ENCODE measurements at regions not wholly inside any gene's neighbourhood (a gene's known extent, or its start where the extent isn't known, plus 50 kb on each side); places are given as distances from the start of the nearest gene placed in this dataset.

DNA sequence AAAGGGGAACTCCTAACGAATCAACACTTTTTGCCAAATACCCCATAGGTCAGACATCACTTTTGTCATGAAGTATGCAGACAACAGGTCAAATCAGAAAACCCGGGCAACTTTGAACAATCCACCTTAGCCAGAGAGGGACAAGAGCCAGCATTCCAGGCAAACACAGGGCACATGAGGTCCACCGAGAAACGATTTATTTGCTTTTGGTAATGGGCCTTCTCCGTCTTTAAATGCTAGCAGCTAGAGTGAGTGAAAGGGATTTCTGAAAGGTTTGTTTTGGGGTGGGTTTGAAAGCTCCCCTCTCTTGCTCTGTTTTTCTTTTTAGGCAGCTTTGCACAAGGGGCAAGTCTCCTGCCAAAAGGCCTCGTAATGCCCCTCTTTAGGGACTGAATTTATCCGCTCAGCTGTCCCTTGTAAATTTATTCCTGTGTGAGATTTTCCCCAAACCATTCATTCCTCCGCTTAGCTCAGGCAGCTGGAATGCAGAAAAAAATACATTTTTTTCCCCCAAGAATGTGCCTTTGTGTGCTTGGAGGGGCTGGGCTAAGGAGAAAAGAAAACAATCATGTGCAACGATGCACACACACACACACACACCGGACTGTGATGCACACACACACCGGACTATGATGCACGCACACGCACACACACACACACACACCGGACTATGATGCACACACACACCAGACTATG, 196.9 kb downstream of the SNX19 start:
- no peak overlapping the region for H3K27ac Mint-ChIP-seq
- H3K9me3 Mint-ChIP-seq, result no peaks in the 10 kb centered on the region
- ATAC-seq (replicated peaks) (no peak), DNase-seq (no peak)
- H3K36me3 Mint-ChIP-seq (ENCODE audit: insufficient read depth), result peaks cover 3% of the 10 kb centered on the region
- no peak overlapping the region for H3K4me3 Mint-ChIP-seq
- H3K4me1 Mint-ChIP-seq (ENCODE audit: low read depth in 2 of 2), result no peaks in the 10 kb centered on the region
- peaks cover 19 to 55% of the 10 kb centered on the region in 2 donors for H3K27me3 Mint-ChIP-seq

DNA sequence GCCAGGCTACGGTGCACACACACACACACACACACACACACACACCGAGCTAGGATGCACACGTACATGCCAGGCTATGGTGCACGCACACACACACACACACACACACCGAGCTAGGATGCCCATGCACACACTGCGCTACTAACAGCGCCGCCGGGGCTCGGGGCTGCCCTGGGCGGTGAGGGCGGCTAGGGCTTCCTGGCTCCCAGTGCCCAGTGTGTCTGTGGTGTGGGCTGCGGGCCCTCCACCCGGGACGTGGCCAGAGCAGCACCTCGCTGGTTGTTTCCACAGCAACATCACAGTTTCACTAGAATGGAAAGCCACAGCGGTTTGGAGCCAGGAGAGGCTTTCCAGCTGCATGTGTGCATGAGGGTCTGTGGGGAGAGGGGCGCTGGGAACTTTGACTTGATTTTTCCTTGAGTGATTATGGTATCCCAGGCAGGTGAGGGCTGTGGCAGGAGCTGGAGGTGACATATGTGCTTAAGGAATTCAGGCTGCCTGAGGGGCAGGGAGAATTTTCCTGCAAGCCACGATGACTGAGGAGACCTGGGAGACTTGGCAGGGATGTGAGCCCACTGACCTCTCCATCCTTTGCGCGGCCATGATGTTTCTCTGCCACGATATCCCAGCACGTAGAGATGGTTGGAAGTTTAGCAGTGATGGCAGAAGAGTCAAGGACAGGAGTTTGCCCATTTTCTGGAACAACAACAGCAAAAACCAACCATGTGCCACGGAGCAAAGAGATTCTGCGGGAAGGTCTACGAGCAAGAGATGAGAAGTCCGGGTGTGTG, 195.9 kb downstream of the SNX19 start:
- H3K4me1 Mint-ChIP-seq (ENCODE audit: low read depth in 2 of 2), result no peaks in the 10 kb centered on the region
- H3K4me3 Mint-ChIP-seq, result no peak overlapping the region
- no peaks in the 10 kb centered on the region for H3K9me3 Mint-ChIP-seq

GRCh38 chr11:130721023-130721681, 195.1 kb downstream of the SNX19 start:
- H3K9me3 Mint-ChIP-seq, result no peaks in the 10 kb centered on the region
- H3K4me1 Mint-ChIP-seq (ENCODE audit: low read depth in 2 of 2), result no peaks in the 10 kb centered on the region
- no peak for ATAC-seq (replicated peaks)
- no peak for DNase-seq
- peaks cover 28 to 54% of the 10 kb centered on the region in 2 donors for H3K27me3 Mint-ChIP-seq
- peaks cover 3% of the 10 kb centered on the region for H3K36me3 Mint-ChIP-seq (ENCODE audit: insufficient read depth)
- no peak overlapping the region for H3K4me3 Mint-ChIP-seq
- H3K27ac Mint-ChIP-seq, result no peak overlapping the region

More for the DNA sequence above, 195.9 kb downstream of the SNX19 start:
- ATAC-seq (replicated peaks), result no peak
- Mint-ChIP-seq H3K27me3 (peaks cover 23 to 50% of the 10 kb centered on the region in 2 donors), H3K27ac (no peak overlapping the region), H3K36me3 (ENCODE audit: insufficient read depth) (peaks cover 3% of the 10 kb centered on the region)
- no peak for DNase-seq

DNA sequence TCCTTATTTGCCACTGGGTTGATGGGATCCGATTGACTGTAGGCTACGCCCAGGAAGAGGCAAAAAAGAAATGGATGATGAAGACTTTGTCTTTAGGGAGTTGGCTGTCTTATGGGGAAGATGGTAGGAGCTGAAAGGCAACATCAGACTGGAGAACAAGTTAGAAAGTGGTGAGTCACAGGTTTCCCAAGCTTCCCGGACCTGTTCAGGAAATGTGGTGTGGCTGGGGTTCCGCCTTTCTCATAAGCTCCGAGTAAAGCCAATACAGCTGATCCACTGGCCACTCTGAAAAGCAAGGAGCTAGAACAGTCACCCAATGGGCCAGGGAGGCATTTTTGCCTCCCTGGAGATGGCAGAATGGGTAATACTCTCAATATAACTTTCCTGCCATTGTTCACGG, 194.5 kb downstream of the SNX19 start:
- Mint-ChIP-seq H3K4me1 (ENCODE audit: low read depth in 2 of 2) (no peaks in the 10 kb centered on the region), H3K9me3 (no peaks in the 10 kb centered on the region), H3K4me3 (no peak overlapping the region), H3K27me3 (peaks cover 28 to 54% of the 10 kb centered on the region in 2 donors), H3K36me3 (ENCODE audit: insufficient read depth) (peaks cover 3% of the 10 kb centered on the region), H3K27ac (no peak overlapping the region)
- DNase-seq (no peak), ATAC-seq (replicated peaks) (no peak)

GRCh38 chr11:130722401-130722800, 193.9 kb downstream of the SNX19 start:
- no peak overlapping the region for H3K4me3 Mint-ChIP-seq
- H3K9me3 Mint-ChIP-seq, result no peaks in the 10 kb centered on the region

GRCh38 chr11:130725421-130726233, 190.7 kb downstream of the SNX19 start:
- peaks cover 27 to 64% of the 10 kb centered on the region in 2 donors for H3K27me3 Mint-ChIP-seq
- no peaks in the 10 kb centered on the region for H3K4me1 Mint-ChIP-seq (ENCODE audit: low read depth in 2 of 2)
- no peak for DNase-seq
- no peaks in the 10 kb centered on the region for H3K9me3 Mint-ChIP-seq
- H3K36me3 Mint-ChIP-seq (ENCODE audit: insufficient read depth), result peaks cover 3% of the 10 kb centered on the region
- no peak overlapping the region for H3K27ac Mint-ChIP-seq
- no peak for ATAC-seq (replicated peaks)
- no peak overlapping the region for H3K4me3 Mint-ChIP-seq

More at GRCh38 chr11:130722401-130722800, 193.9 kb downstream of the SNX19 start:
- Mint-ChIP-seq H3K27me3 (peaks cover 28 to 57% of the 10 kb centered on the region in 2 donors), H3K36me3 (ENCODE audit: insufficient read depth) (peaks cover 3% of the 10 kb centered on the region), H3K27ac (no peak overlapping the region), H3K4me1 (ENCODE audit: low read depth in 2 of 2) (no peaks in the 10 kb centered on the region)
- DNase-seq (no peak), ATAC-seq (replicated peaks) (no peak)

- DNase-seq, result no peak
- Mint-ChIP-seq H3K9me3 (no peaks in the 10 kb centered on the region), H3K4me1 (ENCODE audit: low read depth in 2 of 2) (no peaks in the 10 kb centered on the region), H3K27ac (no peak overlapping the region), H3K4me3 (no peak overlapping the region), H3K27me3 (peaks cover 35 to 69% of the 10 kb centered on the region in 2 donors), H3K36me3 (ENCODE audit: insufficient read depth) (peaks cover 3% of the 10 kb centered on the region)
- no peak for ATAC-seq (replicated peaks)
These were observed 189.8 kb downstream of the SNX19 start for GRCh38 chr11:130726234-130727037.

GRCh38 chr11:130727157-130728119, 188.8 kb downstream of the SNX19 start:
- ATAC-seq (replicated peaks) (no peak), DNase-seq (no peak)
- peaks cover 38 to 68% of the 10 kb centered on the region in 2 donors for H3K27me3 Mint-ChIP-seq
- no peaks in the 10 kb centered on the region for H3K9me3 Mint-ChIP-seq
- no peak overlapping the region for H3K27ac Mint-ChIP-seq
- no peaks in the 10 kb centered on the region for H3K36me3 Mint-ChIP-seq (ENCODE audit: insufficient read depth)
- no peak overlapping the region for H3K4me3 Mint-ChIP-seq
- H3K4me1 Mint-ChIP-seq (ENCODE audit: low read depth in 2 of 2), result no peaks in the 10 kb centered on the region

DNA sequence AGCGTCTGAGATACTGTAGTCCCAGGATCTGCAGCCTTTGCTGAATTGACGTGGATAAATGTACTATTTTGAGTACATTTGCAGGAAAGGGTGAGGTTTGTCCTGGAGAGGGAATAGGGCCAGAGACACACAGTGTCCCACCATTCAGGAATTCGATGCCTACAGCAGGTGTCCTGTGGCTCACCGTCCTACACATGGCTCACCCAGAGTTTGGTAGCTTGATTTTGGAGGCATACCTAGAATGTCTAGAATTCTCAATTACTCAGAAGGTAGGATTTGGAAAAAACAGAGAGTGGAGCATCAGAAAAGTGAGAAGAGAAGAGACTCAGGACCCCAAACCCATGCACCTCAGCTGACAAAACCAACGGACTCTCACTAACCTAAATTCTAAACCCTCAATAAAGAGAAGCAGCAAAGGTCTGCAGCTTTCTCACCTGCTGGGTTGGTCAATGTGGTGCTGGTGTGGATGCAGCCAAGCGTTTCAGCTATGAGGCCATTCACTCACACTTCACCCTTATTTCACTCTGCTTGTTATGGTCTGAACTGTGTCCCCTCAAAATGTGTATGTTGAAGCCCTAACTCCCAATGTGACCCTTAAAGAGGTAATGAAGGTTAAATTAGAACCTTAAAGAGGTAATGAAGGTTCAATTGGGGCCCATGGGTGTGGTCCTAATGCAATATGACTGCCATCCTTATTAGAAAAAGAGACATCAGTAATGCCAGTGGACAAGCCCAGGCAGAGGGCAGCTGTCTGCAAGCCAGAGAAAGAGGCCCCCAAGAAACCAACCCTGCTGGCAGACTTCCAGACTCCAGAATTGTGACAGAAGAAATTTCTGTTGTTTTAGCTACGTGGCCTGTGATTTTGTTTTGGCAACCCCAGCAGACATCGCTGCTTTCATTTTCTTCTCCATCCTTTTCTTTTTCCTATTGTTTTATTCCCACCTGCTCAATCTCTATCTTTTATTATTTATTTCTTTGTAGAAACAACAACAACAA, 187.8 kb downstream of the SNX19 start:
- DNase-seq (no peak), ATAC-seq (replicated peaks) (no peak)
- no peaks in the 10 kb centered on the region for H3K4me1 Mint-ChIP-seq (ENCODE audit: low read depth in 2 of 2)
- H3K4me3 Mint-ChIP-seq, result no peak overlapping the region
- peaks cover 0 to 2% of the 10 kb centered on the region in 2 donors for H3K9me3 Mint-ChIP-seq
- no peaks in the 10 kb centered on the region for H3K36me3 Mint-ChIP-seq (ENCODE audit: insufficient read depth)
- H3K27me3 Mint-ChIP-seq, result peaks cover 32 to 57% of the 10 kb centered on the region in 2 donors
- no peak overlapping the region for H3K27ac Mint-ChIP-seq

DNA sequence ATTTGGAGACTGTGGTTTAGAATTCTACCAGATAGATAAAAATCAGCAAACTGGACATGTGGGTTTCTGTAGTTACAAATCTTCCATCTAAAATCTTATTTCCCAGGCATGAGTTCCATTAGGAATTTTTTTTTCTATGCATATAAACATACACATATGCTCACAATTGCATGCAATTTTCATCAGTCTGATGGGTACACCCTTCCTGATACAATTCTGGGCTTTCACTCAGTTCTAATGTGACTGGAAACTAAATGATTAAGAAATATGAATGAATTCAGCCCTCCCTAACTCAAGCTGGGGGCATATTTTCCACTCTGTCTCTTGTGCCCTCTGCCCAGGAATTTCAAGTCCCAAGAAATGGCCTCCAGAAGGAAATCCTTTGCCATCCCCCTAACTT, 187.1 kb downstream of the SNX19 start:
- peaks cover 32 to 50% of the 10 kb centered on the region in 2 donors for H3K27me3 Mint-ChIP-seq
- DNase-seq (no peak), ATAC-seq (replicated peaks) (no peak)
- H3K36me3 Mint-ChIP-seq (ENCODE audit: insufficient read depth), result no peaks in the 10 kb centered on the region
- peaks cover 0 to 2% of the 10 kb centered on the region in 2 donors for H3K9me3 Mint-ChIP-seq
- no peaks in the 10 kb centered on the region for H3K4me1 Mint-ChIP-seq (ENCODE audit: low read depth in 2 of 2)
- H3K27ac Mint-ChIP-seq, result no peak overlapping the region
- no peak overlapping the region for H3K4me3 Mint-ChIP-seq

Data from effector memory CD8-positive, alpha-beta T cell (primary cell).